ENCODE measurements at regions not wholly inside any gene's neighbourhood (a gene's known extent, or its start where the extent isn't known, plus 50 kb on each side); places are given as distances from the start of the nearest gene placed in this dataset.

- no peaks in the 10 kb centered on the region for H3K4me1 ChIP-seq
- H3K4me2 ChIP-seq, result no peak overlapping the region
- 69% methylated on average over 6 of the region's 7 CpGs for WGBS (ENCODE audit: missing lambda C conversion rate)
- H3K4me3 ChIP-seq, result no peak overlapping the region
- no peak for DNase-seq (ENCODE audit: low read depth in 1 of 2, low spot score in 1 of 2)
- TF ChIP-seq SREBF2 (IDR thresholded peaks at IDR 0.05), result no peak
- no peak for TF ChIP-seq HMGXB4 (CRISPR knock-in tag; IDR thresholded peaks at IDR 0.05; ENCODE audit: borderline replicate concordance)
- TF ChIP-seq RFX5 (IDR thresholded peaks at IDR 0.05), result no peak
- TF ChIP-seq HDAC2 (IDR thresholded peaks at IDR 0.05), result no peak
- no peak for TF ChIP-seq CHD4 (IDR thresholded peaks at IDR 0.05; ENCODE audit: borderline replicate concordance)
- TF ChIP-seq POLR2AphosphoS2 (conservative IDR thresholded peaks at IDR 0.05; ENCODE audit: low read length), result no peak
- no peak for TF ChIP-seq MAX (IDR thresholded peaks at IDR 0.05)
- no peak for TF ChIP-seq KDM5A (IDR thresholded peaks at IDR 0.05)
- no peak for TF ChIP-seq ATOH8 (CRISPR knock-in tag; IDR thresholded peaks at IDR 0.05; ENCODE audit: low read depth)
- TF ChIP-seq GATA3 (IDR thresholded peaks at IDR 0.05; ENCODE audit: borderline replicate concordance), result no peak
- TF ChIP-seq E2F6 (IDR thresholded peaks at IDR 0.05; ENCODE audit: borderline replicate concordance, low read depth), result no peak
- no peak for TF ChIP-seq CBX8 (IDR thresholded peaks at IDR 0.05)
- no peak for TF ChIP-seq USF2 (IDR thresholded peaks at IDR 0.05)
- TF ChIP-seq NFE2L2 (conservative IDR thresholded peaks at IDR 0.05; ENCODE audit: low read length), result no peak
- no peak for TF ChIP-seq ESRRA (IDR thresholded peaks at IDR 0.05; ENCODE audit: borderline replicate concordance, low read length)
- TF ChIP-seq TP53 (CRISPR knock-in tag; IDR thresholded peaks at IDR 0.05), result no peak
- TF ChIP-seq POLR2A (IDR thresholded peaks at IDR 0.05; ENCODE audit: low read length), result no peak
- POLR2A ChIA-PET, result no interaction called here
- CTCF ChIA-PET, result interaction anchor here (0.6 kb wide), 1 partner anchor 54 kb away, joined by 3 read pairs; no protein-coding TSS in a partner anchor
- H3K9me3 ChIP-seq, result no peaks in the 10 kb centered on the region
- ATAC-seq, result no peak
- no peak for FAIRE-seq
- no peak overlapping the region for H3K27ac ChIP-seq
Observed at GRCh38 chr22:44430716-44431115, 67.3 kb downstream of the RTL6 start.

- Histone ChIP-seq H3K27ac (no peak overlapping the region), H3K4me2 (no peak overlapping the region), H3K9me3 (no peaks in the 10 kb centered on the region), H3K4me3 (no peak overlapping the region), H3K4me1 (no peaks in the 10 kb centered on the region)
- FAIRE-seq (no peak), ATAC-seq (no peak), DNase-seq (ENCODE audit: low read depth in 1 of 2, low spot score in 1 of 2) (no peak)
- 73% methylated on average over 14 of the region's 16 CpGs for WGBS (ENCODE audit: missing lambda C conversion rate)
- no peak for TF ChIP-seq MAX (IDR thresholded peaks at IDR 0.05)
- TF ChIP-seq HOXB13 (CRISPR knock-in tag; IDR thresholded peaks at IDR 0.05; ENCODE audit: low read depth), result no peak
- TF ChIP-seq JUNB (IDR thresholded peaks at IDR 0.05), result no peak
- ChIA-PET CTCF (no interaction called here), POLR2A (no interaction called here)
Observed at GRCh38 chr22:44429941-44430587, 68.0 kb downstream of the RTL6 start.
